Common myeloid progenitor, CD34-positive (primary cell): ENCODE measurements at regions not wholly inside any gene's neighbourhood (a gene's known extent, or its start where the extent isn't known, plus 50 kb on each side); places are given as distances from the start of the nearest gene placed in this dataset.

ENCODE experiments used
- CTCF ChIA-PET: fragments of 350-600 bp; sonication (Branson Sonifier 250); formaldehyde crosslinking; loops from one replicate; lab custom pipeline; 2021; ENCODE audit warnings: antibody characterized with exemption; lab: Charles Lee
- POLR2A ChIA-PET: fragments of 350-600 bp; sonication (Branson Sonifier 250); formaldehyde crosslinking; loops from one replicate; lab custom pipeline; 2021; ENCODE audit warnings: antibody characterized with exemption; lab: Charles Lee
- DNase-seq, 3 donors: peaks; one replicate each; pipeline versions ENCODE4 v3.0.0 to v3.0.0-alpha.2; 2013
- H3K27ac ChIP-seq, 2 experiments: 1 replicate in 1 of 2; 2 replicates in 1 of 2; pipeline ENCODE4 v1.7.0; 2013; ENCODE audit warnings: inconsistent platforms in 2 of 2, low read length in 2 of 2, mild to moderate bottlenecking in 2 of 2, low read depth in 1 of 2, moderate library complexity in 1 of 2; ENCODE audit not compliant: severe bottlenecking in 2 of 2, insufficient read depth in 1 of 2, poor library complexity in 1 of 2
- H3K27me3 ChIP-seq, 5 experiments: replicated peaks in 2 of 5; 1 replicate in 3 of 5; 2 replicates in 2 of 5; pipeline versions ENCODE4 v1.6.1 to v1.7.0; 2013; ENCODE audit warnings: low read length in 4 of 5, mild to moderate bottlenecking in 2 of 5, moderate library complexity in 2 of 5, inconsistent platforms in 1 of 5; ENCODE audit not compliant: insufficient read depth in 5 of 5, control insufficient read depth in 4 of 5
- H3K36me3 ChIP-seq, 4 experiments: 1 replicate in 2 of 4; 2 replicates in 2 of 4; pipeline versions ENCODE4 v1.6.1 to v1.7.0; 2013; ENCODE audit warnings: low read length in 3 of 4, control low read depth in 1 of 4, mild to moderate bottlenecking in 1 of 4; ENCODE audit not compliant: control insufficient read depth in 4 of 4, insufficient read depth in 4 of 4
- H3K4me1 ChIP-seq, 4 experiments: 1 replicate in 3 of 4; 2 replicates in 1 of 4; pipeline versions ENCODE4 v1.6.1 to v1.7.1; 2013; ENCODE audit warnings: low read length in 3 of 4, mild to moderate bottlenecking in 3 of 4, control low read depth in 1 of 4, inconsistent platforms in 1 of 4, moderate library complexity in 1 of 4; ENCODE audit not compliant: control insufficient read depth in 4 of 4, insufficient read depth in 4 of 4; ENCODE audit errors: control extremely low read depth in 1 of 4
- H3K4me3 ChIP-seq, 7 experiments: 1 replicate in 4 of 7; 2 replicates in 3 of 7; pipeline versions ENCODE4 v1.5.1 to v1.7.0; 2013; ENCODE audit warnings: mild to moderate bottlenecking in 7 of 7, low read length in 6 of 7, moderate library complexity in 6 of 7, inconsistent platforms in 2 of 7, low read depth in 2 of 7, control low read depth in 1 of 7; ENCODE audit not compliant: insufficient read depth in 4 of 7, control insufficient read depth in 1 of 7; ENCODE audit errors: extremely low read depth in 1 of 7
- H3K9me3 ChIP-seq, 5 experiments: 1 replicate in 4 of 5; 2 replicates in 1 of 5; pipeline versions ENCODE4 v1.6.1 to v1.7.1; 2013; ENCODE audit warnings: low read length in 4 of 5, mild to moderate bottlenecking in 2 of 5, inconsistent platforms in 1 of 5, low read depth in 1 of 5, moderate library complexity in 1 of 5; ENCODE audit not compliant: control insufficient read depth in 4 of 5, insufficient read depth in 2 of 5; ENCODE audit errors: control extremely low read depth in 1 of 5
- WGBS: methylation state at CpG from one replicate; pipeline ENCODE4 v1.1.5; 2013; ENCODE audit not compliant: insufficient coverage; 5-methylcytosine and 5-hydroxymethylcytosine counted together

DNA sequence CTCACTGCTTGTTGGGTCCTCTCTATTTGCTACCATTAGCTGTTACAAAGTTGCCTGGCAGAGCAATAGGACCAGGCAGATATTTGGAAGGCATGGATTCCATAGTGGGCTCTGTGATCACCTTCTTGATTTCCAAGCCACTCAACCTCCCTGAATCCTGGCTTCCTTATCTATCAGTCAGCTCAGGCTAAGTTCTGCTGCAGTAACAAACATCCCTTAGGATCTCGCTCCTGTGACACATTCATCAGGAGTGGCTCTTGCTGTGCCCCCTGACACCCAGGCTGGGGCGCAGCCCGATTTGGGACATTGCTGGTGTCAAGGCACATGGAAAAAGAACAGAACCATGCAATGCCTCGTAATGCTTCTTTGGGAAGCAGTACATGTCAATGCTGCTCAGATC, 503.9 kb downstream of the TBC1D22A start:
- CTCF ChIA-PET = no interaction called here

DNA sequence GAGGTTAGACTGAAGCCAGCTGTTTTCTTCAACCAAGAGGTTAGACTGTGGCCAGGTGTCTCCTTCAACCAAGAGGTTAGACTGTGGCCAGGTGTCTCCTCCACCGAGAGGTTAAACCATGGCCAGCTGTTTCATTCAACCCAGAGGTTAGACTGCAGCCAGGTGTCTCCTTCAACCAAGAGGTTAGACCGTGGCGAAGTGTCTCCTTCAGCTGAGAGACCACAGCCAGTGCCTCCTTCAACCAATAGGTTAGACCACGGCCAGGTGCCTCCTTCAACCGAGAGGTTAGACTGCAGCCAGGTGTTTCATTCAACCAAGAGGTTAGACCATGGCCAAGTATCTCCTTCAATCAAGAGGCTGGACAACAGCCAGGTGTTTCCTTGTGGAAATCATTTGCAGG, 498.1 kb downstream of the TBC1D22A start:
- DNase-seq = no peak
- Histone ChIP-seq H3K27me3 (peaks cover 0 to 2% (median 0%) of the 10 kb centered on the region in 5 experiments), H3K9me3 (peaks cover 0 to 2% (median 0%) of the 10 kb centered on the region in 5 experiments), H3K4me1 (no peaks in the 10 kb centered on the region), H3K27ac (no peak overlapping the region), H3K36me3 (no peaks in the 10 kb centered on the region), H3K4me3 (no peak overlapping the region)
- WGBS = 86% methylated on average over 5 of the region's 5 CpGs
- ChIA-PET CTCF (no interaction called here), POLR2A (no interaction called here)

More for the DNA sequence above, 503.9 kb downstream of the TBC1D22A start:
- Histone ChIP-seq H3K9me3 (no peaks in the 10 kb centered on the region), H3K27me3 (peaks cover 0 to 2% (median 0%) of the 10 kb centered on the region in 5 experiments), H3K36me3 (no peaks in the 10 kb centered on the region), H3K4me1 (no peaks in the 10 kb centered on the region), H3K4me3 (no peak overlapping the region), H3K27ac (no peak overlapping the region)
- POLR2A ChIA-PET = no interaction called here
- no peak for DNase-seq
- WGBS = 74% methylated on average over 4 of the region's 4 CpGs

DNA sequence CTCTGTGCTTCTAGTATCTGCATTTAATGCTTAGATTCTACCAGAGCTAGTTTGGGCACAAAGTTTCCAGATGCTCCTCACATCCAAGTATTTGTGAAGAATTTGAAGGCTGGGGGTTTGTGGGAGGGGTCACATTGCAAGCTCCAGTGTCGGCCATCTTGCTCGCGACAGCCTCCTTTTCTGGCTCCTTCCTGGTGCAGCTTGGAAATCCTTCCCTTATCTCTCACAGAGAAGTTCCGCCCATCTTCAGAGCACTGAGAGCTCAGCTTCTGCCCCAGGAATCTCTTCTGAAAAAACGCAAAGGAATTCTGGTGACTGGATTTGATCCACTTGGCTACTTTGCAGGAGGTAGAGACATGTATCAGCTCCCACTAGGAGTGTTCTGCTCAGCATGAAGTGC, 497.5 kb downstream of the TBC1D22A start:
- POLR2A ChIA-PET = interaction anchor here (0.6 kb wide), 1 partner anchor 34 kb away, joined by 4 read pairs; no protein-coding TSS in a partner anchor
- Histone ChIP-seq H3K4me3 (no peak overlapping the region), H3K36me3 (no peaks in the 10 kb centered on the region), H3K27ac (no peak overlapping the region), H3K4me1 (no peaks in the 10 kb centered on the region), H3K27me3 (peaks cover 0 to 2% (median 0%) of the 10 kb centered on the region in 5 experiments), H3K9me3 (peaks cover 0 to 2% (median 0%) of the 10 kb centered on the region in 5 experiments)
- DNase-seq = no peak
- CTCF ChIA-PET = no interaction called here
- 92% methylated on average over 4 of the region's 5 CpGs for WGBS

DNA sequence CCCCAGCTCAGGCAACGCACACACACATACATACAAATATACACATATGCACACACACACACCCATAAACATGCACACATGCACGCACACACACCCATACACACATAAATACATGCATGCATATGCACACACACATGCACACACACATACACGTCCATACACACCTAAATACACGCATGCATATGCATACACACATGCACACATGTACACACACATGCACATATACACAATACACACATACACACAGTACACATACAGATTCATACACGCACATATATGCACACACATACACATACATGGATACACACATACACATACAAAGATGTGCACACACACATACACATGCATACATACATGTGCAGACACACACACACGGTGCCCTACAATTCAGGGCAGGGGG, 496.6 kb downstream of the TBC1D22A start:
- Histone ChIP-seq H3K36me3 (no peaks in the 10 kb centered on the region), H3K27ac (no peak overlapping the region), H3K27me3 (peaks cover 0 to 2% (median 0%) of the 10 kb centered on the region in 5 experiments), H3K4me1 (no peaks in the 10 kb centered on the region), H3K9me3 (peaks cover 0 to 2% (median 0%) of the 10 kb centered on the region in 5 experiments), H3K4me3 (no peak overlapping the region)
- ChIA-PET POLR2A (no interaction called here), CTCF (no interaction called here)
- DNase-seq = no peak
- WGBS = 84% methylated on average over 5 of the region's 6 CpGs

DNA sequence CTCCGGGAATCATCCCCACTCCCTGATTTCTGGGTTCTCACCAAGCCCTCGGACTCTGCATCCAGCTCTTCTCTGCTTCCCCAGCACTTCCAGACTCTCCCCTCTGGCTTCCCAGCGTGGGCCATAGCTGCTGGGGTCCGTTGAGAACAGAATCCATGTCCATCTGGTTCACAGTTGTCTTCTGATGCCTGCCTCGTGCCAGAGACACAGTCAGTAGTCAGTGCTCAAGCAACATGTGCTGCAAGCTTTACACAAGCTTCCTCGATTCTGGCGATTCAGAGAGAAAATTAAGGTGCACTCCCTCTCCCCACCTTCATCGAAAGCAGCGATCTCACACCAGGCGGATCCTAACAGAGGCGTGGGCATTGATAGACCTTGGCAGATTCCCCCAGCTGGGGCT, 495.5 kb downstream of the TBC1D22A start:
- peaks cover 0 to 2% (median 0%) of the 10 kb centered on the region in 5 experiments for H3K27me3 ChIP-seq
- POLR2A ChIA-PET = no interaction called here
- no peaks in the 10 kb centered on the region for H3K36me3 ChIP-seq
- DNase-seq = no peak
- H3K27ac ChIP-seq = no peak overlapping the region
- no peak overlapping the region for H3K4me3 ChIP-seq
- H3K4me1 ChIP-seq = no peaks in the 10 kb centered on the region
- CTCF ChIA-PET = no interaction called here
- WGBS = 87% methylated on average over 11 of the region's 11 CpGs
- H3K9me3 ChIP-seq = peaks cover 0 to 7% (median 3%) of the 10 kb centered on the region in 5 experiments

DNA sequence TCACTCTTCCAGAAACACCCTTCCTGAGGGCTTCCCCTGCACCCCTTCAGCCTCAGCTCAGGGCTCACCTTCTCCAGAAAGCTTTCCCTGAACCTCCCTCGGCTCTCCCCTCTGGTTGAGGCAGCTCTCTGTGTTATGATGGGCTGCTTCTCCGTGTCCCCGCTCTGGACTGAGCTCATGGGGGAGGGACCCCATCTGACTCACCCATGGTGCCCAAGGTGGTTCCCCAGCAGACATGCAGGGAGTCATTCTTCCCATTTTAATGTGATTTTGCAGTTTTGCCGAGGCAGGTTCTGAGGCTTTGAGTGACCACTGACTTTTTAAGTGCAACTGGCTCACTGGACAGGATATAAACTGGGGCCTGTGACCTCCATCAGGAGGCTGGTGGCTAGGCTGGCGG, 495.1 kb downstream of the TBC1D22A start:
- Histone ChIP-seq H3K9me3 (peaks cover 0 to 9% (median 3%) of the 10 kb centered on the region in 5 experiments), H3K27ac (no peak overlapping the region), H3K36me3 (no peaks in the 10 kb centered on the region), H3K4me1 (no peaks in the 10 kb centered on the region), H3K4me3 (no peak overlapping the region), H3K27me3 (peaks cover 0 to 2% (median 0%) of the 10 kb centered on the region in 5 experiments)
- DNase-seq = no peak
- ChIA-PET CTCF (no interaction called here), POLR2A (no interaction called here)
- WGBS = 78% methylated on average over 5 of the region's 5 CpGs

DNA sequence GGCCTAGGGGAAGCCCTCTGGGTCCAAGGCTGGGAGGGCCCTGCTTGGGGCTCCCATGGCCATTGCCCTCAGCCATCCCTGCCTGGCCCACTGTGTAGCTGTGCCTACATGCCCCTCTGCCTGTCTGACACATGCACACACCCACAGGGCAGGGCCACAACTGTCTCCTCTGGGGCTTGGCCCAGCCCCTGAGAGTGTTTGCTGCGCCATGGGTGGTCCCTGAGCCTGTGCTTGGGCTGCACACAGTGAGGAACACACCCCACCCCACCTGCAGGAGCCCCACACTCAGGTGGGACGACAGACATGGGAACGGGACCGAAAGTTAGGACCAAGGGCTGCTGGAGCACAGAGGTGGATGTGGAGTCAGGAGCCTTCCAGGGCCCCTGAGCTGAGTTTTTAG, 489.5 kb downstream of the TBC1D22A start:
- POLR2A ChIA-PET = interaction anchor here (0.6 kb wide), 1 partner anchor 69 kb away, joined by 3 read pairs; no protein-coding TSS in a partner anchor

More for the DNA sequence above, 489.5 kb downstream of the TBC1D22A start:
- Histone ChIP-seq H3K27ac (no peak overlapping the region), H3K27me3 (peaks cover 0 to 11% (median 0%) of the 10 kb centered on the region in 5 experiments), H3K4me1 (no peaks in the 10 kb centered on the region), H3K4me3 (no peak overlapping the region), H3K9me3 (peaks cover 0 to 15% (median 3%) of the 10 kb centered on the region in 5 experiments), H3K36me3 (no peaks in the 10 kb centered on the region)
- DNase-seq = no peak
- WGBS = no CpG with 5 or more reads among the region's 4 CpGs
- CTCF ChIA-PET = no interaction called here
